K562 (cell line): ENCODE measurements at regions not wholly inside any gene's neighbourhood (a gene's known extent, or its start where the extent isn't known, plus 50 kb on each side); places are given as distances from the start of the nearest gene placed in this dataset.

Experiments used
- ARID1B ChIP-seq: fragments of 450-650 bp; IDR thresholded peaks from 2 replicates; pipeline ENCODE4 v1.6.1; 2016; ENCODE audit warnings: antibody characterized with exemption, mild to moderate bottlenecking, inconsistent platforms
- CBX2 ChIP-seq: fragments of 200-600 bp; sonication (generic); IDR thresholded peaks from one replicate; pipeline ENCODE4 v1.6.1; 2012; ENCODE audit warnings: mild to moderate bottlenecking, low read length, inconsistent platforms; ENCODE audit not compliant: insufficient read depth, poor library complexity, severe bottlenecking
- CBX5 ChIP-seq: IDR thresholded peaks from 2 replicates; pipeline ENCODE4 v1.6.1; 2014; ENCODE audit warnings: low read depth, borderline replicate concordance
- CHAMP1 ChIP-seq: fragments of 450-650 bp; IDR thresholded peaks from 2 replicates; pipeline ENCODE4 v1.6.1; 2016; ENCODE audit warnings: mild to moderate bottlenecking
- CREBBP ChIP-seq: IDR thresholded peaks from one replicate; pipeline ENCODE4 v1.6.1; 2012; ENCODE audit warnings: low read depth, mild to moderate bottlenecking, control low read depth, inconsistent platforms, low read length
- ETV5 ChIP-seq: sonication (generic); formaldehyde crosslinking; IDR thresholded peaks from 2 replicates; pipeline ENCODE4 v1.4.0; 2020; ENCODE audit warnings: low read depth, mild to moderate bottlenecking, missing genetic modification reagents
- EWSR1 ChIP-seq: fragments of 450-650 bp; IDR thresholded peaks from 2 replicates; pipeline ENCODE4 v1.6.1; 2018; ENCODE audit warnings: borderline replicate concordance, mild to moderate bottlenecking, low read depth, moderate library complexity; ENCODE audit not compliant: partially characterized antibody
- FOXJ3 ChIP-seq: sonication (generic); formaldehyde crosslinking; IDR thresholded peaks from 2 replicates; pipeline ENCODE4 v1.4.0; 2020; ENCODE audit warnings: mild to moderate bottlenecking, missing genetic modification reagents
- HDGF ChIP-seq: fragments of 450-650 bp; IDR thresholded peaks from 2 replicates; pipeline ENCODE4 v1.6.1; 2016
- MEF2A ChIP-seq: IDR thresholded peaks from 2 replicates; pipeline ENCODE4 v1.6.1; 2011; ENCODE audit warnings: low read depth, mild to moderate bottlenecking, low read length, moderate library complexity; ENCODE audit not compliant: control insufficient read depth
- MIER1 ChIP-seq: fragments of 450-650 bp; IDR thresholded peaks from 2 replicates; pipeline ENCODE4 v1.6.1; 2016; ENCODE audit warnings: antibody characterized with exemption, mild to moderate bottlenecking, low read depth
- POLR2B ChIP-seq: fragments of 450-650 bp; IDR thresholded peaks from 2 replicates; pipeline ENCODE4 v1.6.1; 2018; ENCODE audit warnings: low read depth; ENCODE audit not compliant: partially characterized antibody
- POLR2H ChIP-seq: IDR thresholded peaks from 2 replicates; pipeline ENCODE4 v1.6.1; 2016; ENCODE audit warnings: missing genetic modification characterization, low read depth, mild to moderate bottlenecking, control low read depth, missing compliant biosample characterization, moderate library complexity
- RBM39 ChIP-seq: fragments of 200-400 bp; formaldehyde crosslinking; optimal IDR thresholded peaks from 2 replicates; pipeline ENCODE3; 2018; ENCODE audit warnings: low read depth, low read length
- STAT5A ChIP-seq: IDR thresholded peaks from 2 replicates; pipeline ENCODE4 v1.6.1; 2012; ENCODE audit warnings: low read length, inconsistent platforms, borderline replicate concordance
- TARDBP ChIP-seq: fragments of 450-650 bp; IDR thresholded peaks from 2 replicates; pipeline ENCODE4 v1.6.1; 2016
- TBP ChIP-seq: optimal IDR thresholded peaks from 2 replicates; pipeline ENCODE3; 2011; ENCODE audit warnings: low read depth, low read length, improper control_type of control experiment
- TFAM ChIP-seq: fragments of 250-450 bp; sonication (Bioruptor Pico); conservative IDR thresholded peaks from 2 replicates; pipeline ENCODE4 v1.5.0; 2021; ENCODE audit warnings: mild to moderate bottlenecking, moderate library complexity
- THAP12 ChIP-seq: fragments of 250-450 bp; sonication (Bioruptor Pico); IDR thresholded peaks from 2 replicates; pipeline ENCODE4 v1.9.0; 2021; ENCODE audit warnings: mild to moderate bottlenecking, inconsistent platforms
- U2AF2 ChIP-seq: fragments of 200-400 bp; formaldehyde crosslinking; optimal IDR thresholded peaks from 2 replicates; pipeline ENCODE3; 2017; ENCODE audit warnings: low read depth, mild to moderate bottlenecking, low read length
- ZBED1 ChIP-seq: IDR thresholded peaks from 2 replicates; pipeline ENCODE4 v1.6.1; 2014
- ZNF133 ChIP-seq: fragments of 250-450 bp; sonication (Bioruptor Pico); IDR thresholded peaks from 2 replicates; pipeline ENCODE4 v1.4.0; 2020; ENCODE audit warnings: mild to moderate bottlenecking
- ZNF699 ChIP-seq: fragments of 250-450 bp; sonication (Bioruptor Pico); IDR thresholded peaks from 2 replicates; pipeline ENCODE4 v1.8.0; 2021; ENCODE audit warnings: mild to moderate bottlenecking, moderate library complexity; ENCODE audit not compliant: insufficient replicate concordance
- TF ChIP-seq, protein P1 (sequence below): fragments of 450-650 bp; IDR thresholded peaks from 2 replicates; pipeline ENCODE4 v1.7.1; 2018; ENCODE audit warnings: mild to moderate bottlenecking, low read depth; ENCODE audit not compliant: partially characterized antibody

- no peak for TF ChIP-seq POLR2B
- TF ChIP-seq RBM39 = no peak
- TF ChIP-seq FOXJ3 (CRISPR knock-in tag) = no peak
- no peak for TF ChIP-seq MEF2A
- no peak for TF ChIP-seq CHAMP1
- TF ChIP-seq ZNF133 = no peak
- no peak for TF ChIP-seq ZBED1
- no peak for TF ChIP-seq THAP12 (CRISPR knock-in tag)
- TF ChIP-seq EWSR1 = no peak
- no peak for TF ChIP-seq U2AF2
- TF ChIP-seq TARDBP = no peak
- no peak for TF ChIP-seq HDGF
- no peak for TF ChIP-seq STAT5A
- no peak for TF ChIP-seq CREBBP
- TF ChIP-seq MIER1 = no peak
- TF ChIP-seq ETV5 = no peak
- TF ChIP-seq ZNF699 (CRISPR knock-in tag) = no peak
- no peak for TF ChIP-seq CBX2
- TF ChIP-seq ARID1B = no peak
- TF ChIP-seq, protein P1, sequence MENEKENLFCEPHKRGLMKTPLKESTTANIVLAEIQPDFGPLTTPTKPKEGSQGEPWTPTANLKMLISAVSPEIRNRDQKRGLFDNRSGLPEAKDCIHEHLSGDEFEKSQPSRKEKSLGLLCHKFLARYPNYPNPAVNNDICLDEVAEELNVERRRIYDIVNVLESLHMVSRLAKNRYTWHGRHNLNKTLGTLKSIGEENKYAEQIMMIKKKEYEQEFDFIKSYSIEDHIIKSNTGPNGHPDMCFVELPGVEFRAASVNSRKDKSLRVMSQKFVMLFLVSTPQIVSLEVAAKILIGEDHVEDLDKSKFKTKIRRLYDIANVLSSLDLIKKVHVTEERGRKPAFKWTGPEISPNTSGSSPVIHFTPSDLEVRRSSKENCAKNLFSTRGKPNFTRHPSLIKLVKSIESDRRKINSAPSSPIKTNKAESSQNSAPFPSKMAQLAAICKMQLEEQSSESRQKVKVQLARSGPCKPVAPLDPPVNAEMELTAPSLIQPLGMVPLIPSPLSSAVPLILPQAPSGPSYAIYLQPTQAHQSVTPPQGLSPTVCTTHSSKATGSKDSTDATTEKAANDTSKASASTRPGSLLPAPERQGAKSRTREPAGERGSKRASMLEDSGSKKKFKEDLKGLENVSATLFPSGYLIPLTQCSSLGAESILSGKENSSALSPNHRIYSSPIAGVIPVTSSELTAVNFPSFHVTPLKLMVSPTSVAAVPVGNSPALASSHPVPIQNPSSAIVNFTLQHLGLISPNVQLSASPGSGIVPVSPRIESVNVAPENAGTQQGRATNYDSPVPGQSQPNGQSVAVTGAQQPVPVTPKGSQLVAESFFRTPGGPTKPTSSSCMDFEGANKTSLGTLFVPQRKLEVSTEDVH = no peak
- TF ChIP-seq TFAM (CRISPR knock-in tag) = no peak
- TF ChIP-seq CBX5 = no peak
- no peak for TF ChIP-seq TBP
- peak; percentile 60; the same call in 1 of the 2 replicates for TF ChIP-seq POLR2H (tag)
Observed at GRCh38 chr2:105454801-105455485, 56.1 kb upstream of the FHL2 start (continued).
